NCI-H1694 (cell line): ENCODE measurements at regions not wholly inside any gene's neighbourhood (a gene's known extent, or its start where the extent isn't known, plus 50 kb on each side); places are given as distances from the start of the nearest gene placed in this dataset.

Experiments
- DNase-seq: peaks from one replicate; lab custom pipeline; 2025; lab: John Stamatoyannopoulos, UW

GRCh38 chr2:12587729-12588522 is 128.8 kb upstream of the TRIB2 start:
- no peak for DNase-seq

GRCh38 chr2:12588986-12589385 is 127.8 kb upstream of the TRIB2 start:
- DNase-seq, result no peak

GRCh38 chr2:12589802-12590320 is 126.9 kb upstream of the TRIB2 start:
- DNase-seq, result no peak

GRCh38 chr2:12592296-12592695 is 124.4 kb upstream of the TRIB2 start:
- no peak for DNase-seq

DNA sequence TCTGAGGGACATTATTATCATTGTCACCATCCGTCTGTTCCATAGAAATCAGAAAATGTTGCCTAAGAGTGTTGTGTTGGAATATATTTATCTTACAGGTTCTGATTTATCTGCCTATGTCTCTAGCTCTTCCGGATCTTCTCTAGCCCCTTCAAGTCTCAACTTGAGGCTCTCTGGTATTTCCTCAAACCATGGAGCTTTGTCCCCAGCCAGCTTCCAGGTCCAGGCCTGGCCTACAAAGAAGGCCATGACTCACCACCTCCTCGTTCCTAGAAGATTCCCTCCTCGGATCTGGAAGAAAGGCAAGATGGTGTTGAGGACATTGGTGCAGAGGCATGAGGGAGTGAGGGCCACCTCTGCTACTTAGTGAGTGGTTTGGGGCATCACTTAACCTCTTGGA is 122.1 kb upstream of the TRIB2 start:
- no peak for DNase-seq

- DNase-seq, result no peak
These were observed 120.0 kb upstream of the TRIB2 start for GRCh38 chr2:12596771-12597170.

- DNase-seq, result no peak
These were observed 119.1 kb upstream of the TRIB2 start for GRCh38 chr2:12597610-12598009.

DNA sequence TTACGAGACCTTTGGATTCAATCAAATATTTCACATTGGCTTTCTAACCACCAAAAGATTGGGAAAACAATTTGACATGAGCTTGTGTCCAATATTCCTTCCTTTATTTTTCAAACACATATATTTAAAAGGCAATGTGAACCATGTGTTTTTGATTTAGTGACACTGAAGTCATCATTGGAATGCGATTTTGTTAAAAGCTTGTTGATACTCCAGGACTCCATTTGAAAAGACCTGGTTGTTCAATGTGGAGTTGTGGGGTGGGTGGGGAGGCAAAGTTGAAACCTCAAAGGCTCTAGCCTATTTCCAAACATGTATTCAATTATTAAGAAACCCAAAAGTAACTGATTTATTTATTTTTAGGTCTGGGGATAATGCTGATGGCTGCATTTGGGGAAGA is 114.1 kb upstream of the TRIB2 start:
- no peak for DNase-seq

DNA sequence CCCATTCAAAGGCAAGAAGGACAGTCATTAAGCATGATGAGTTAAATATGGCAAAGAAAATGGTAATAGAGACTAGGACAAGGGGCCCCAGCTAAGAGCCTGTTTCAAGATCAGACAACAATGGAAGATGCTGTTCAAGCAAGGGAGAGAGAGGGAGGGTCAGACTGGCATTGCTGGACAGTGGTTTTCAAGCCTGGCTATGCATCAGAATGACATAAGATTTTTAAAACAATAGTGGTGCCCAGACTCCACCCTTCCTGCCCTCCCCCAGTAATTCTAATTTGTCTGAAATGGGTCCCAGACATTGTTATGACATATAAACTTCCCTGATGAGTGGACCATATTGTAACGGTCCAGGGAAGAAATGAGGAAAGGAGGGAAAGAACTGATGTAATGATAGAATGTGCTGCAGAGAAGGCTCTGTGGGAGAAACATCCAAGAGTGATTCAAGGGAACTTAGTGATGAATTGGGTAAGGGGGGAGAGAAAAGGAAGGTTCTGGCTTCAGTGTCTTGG is 112.9 kb upstream of the TRIB2 start:
- DNase-seq, result no peak

- DNase-seq, result no peak
These were observed 112.4 kb upstream of the TRIB2 start for GRCh38 chr2:12604341-12604740.

- no peak for DNase-seq
These were observed 111.4 kb upstream of the TRIB2 start for GRCh38 chr2:12605366-12605765.

DNA sequence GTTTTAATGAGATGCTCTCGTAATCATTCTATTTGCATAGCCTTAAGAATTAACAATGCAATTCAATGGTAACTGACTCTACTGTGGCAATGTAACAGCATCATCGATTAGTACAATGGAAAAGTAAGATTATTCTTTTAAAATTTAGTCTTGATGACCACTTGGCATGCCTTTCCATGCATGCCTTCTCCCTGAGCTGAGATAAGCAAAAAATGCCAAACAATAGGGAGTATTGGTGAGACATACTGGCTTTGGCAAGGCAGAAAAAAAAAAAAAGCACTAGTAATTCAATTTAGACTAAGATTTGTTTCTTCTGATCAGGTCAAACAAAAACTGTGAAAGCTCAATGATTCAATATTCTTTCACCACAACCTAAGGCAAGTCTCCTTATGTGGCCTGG is 110.8 kb upstream of the TRIB2 start:
- DNase-seq, result no peak

- no peak for DNase-seq
These were observed 110.2 kb upstream of the TRIB2 start for GRCh38 chr2:12606472-12607000.

GRCh38 chr2:12607971-12608370 is 108.8 kb upstream of the TRIB2 start:
- no peak for DNase-seq

- no peak for DNase-seq
These were observed 106.4 kb upstream of the TRIB2 start for GRCh38 chr2:12610314-12610713.

DNA sequence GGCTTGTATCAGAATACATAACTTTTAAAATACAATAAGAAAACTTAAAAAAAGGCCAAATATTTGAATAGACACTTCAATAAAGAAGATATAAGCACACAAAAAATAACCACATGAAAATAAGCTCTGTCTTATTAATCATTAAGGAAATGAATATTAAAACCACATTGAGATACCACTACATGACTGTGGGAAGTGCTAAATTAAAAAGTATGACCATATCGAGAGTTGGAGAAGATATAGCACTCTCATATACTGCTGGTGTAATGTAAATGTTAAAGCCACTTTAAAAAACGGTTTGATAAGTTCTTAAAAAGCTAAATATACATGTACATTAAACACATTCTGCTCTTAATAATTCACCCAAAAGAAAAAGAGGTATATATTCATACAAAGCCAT is 104.6 kb upstream of the TRIB2 start:
- DNase-seq, result no peak

DNA sequence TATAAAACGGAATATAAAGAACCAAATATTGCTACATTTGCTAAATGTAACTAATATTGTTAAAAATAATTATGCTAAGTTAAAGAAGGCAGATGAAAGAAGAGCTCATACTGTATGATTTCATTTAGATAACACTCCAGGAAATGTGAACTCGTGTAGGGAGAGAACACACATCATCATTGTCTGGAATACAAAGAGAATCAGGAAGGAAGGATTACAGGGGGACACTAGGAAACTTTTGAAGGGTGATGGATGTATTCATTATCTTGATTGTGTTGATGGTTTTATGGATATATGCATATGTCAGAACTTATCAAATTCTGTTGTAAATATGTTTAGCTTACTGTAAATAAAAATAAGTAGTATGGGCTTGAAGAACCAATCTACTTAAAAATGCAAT is 104.1 kb upstream of the TRIB2 start:
- no peak for DNase-seq

GRCh38 chr2:12613137-12613835 is 103.5 kb upstream of the TRIB2 start:
- DNase-seq, result peak; percentile 57

- no peak for DNase-seq
These were observed 101.2 kb upstream of the TRIB2 start for GRCh38 chr2:12615509-12615908.

- DNase-seq, result no peak
These were observed 100.1 kb upstream of the TRIB2 start for GRCh38 chr2:12616456-12617156.

GRCh38 chr2:12617366-12617765 is 99.4 kb upstream of the TRIB2 start:
- DNase-seq, result no peak

DNA sequence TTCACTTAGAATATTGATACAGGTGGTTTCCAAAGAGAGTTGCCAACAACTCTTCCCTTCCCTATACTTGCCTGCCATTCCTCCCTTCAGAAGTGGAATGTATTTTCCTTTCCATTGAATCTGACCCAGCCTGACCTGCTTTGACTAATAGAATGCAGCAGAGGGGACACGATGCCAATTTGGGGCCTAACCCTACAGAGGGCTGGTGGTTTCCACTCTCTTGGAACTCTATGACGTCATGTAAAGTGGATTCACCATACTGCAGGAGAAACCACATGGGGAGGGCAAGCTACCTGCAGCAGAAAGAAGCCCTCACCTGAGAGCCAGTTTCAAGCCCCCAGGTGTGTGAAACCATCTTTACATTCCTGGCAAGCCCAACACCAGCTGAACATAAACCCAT is 98.9 kb upstream of the TRIB2 start:
- no peak for DNase-seq
